ENCODE measurements at regions not wholly inside any gene's neighbourhood (a gene's known extent, or its start where the extent isn't known, plus 50 kb on each side); places are given as distances from the start of the nearest gene placed in this dataset.

DNA sequence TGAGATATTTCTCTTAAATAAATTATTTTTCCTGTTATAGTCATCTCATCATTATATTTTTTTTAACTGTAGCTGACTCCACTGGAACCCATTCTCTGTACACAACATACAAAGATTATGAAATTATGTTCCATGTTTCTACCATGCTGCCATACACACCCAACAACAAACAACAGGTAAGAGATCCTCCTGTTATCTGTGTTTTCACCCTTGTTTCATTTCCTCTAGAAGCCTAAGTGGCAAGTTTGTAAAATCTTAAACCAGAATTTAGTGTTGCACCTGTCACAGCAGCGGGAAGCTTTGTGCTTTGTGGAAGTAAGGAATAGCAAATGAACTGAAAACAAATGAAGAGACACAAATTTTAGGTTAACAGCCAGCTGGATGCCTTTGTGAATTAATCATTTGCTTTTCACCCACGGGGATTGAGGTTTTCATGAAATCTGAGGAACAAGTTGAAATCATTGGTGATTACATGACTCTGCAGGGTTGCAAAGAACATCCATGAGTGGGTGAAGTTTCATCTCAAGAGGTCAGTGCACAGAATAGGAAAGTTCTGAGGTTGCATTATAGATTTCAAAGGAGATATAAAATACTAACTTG is 273.9 kb upstream of the RGS6 start:
- TSS peak; percentile 45 for BruUV-seq (replicated peaks)
- Histone ChIP-seq H3K36me3 (ENCODE audit: control insufficient read depth in 2 of 2, extremely low read depth in 1 of 2, insufficient read depth in 2 of 2, low read length in 2 of 2) (no peaks in the 10 kb centered on the region), H3K4me1 (ENCODE audit: control insufficient read depth, extremely low read depth, insufficient read depth, low read length) (peaks cover 24% of the 10 kb centered on the region), H3K4me3 (replicated peaks in 1 of 3; ENCODE audit: insufficient read depth in 1 of 3, low read depth in 1 of 3, low read length in 3 of 3) (no peak overlapping the region), H4K20me1 (replicated peaks; ENCODE audit: control insufficient read depth, extremely low read depth, insufficient read depth, low read length) (no peaks in the 10 kb centered on the region), H3K79me2 (ENCODE audit: control insufficient read depth, insufficient read depth, low read length) (no peaks in the 10 kb centered on the region), H3K9me1 (replicated peaks; ENCODE audit: control insufficient read depth, extremely low read depth, insufficient read depth, low read length) (no peaks in the 10 kb centered on the region), H3K27ac (ENCODE audit: insufficient read depth, low read depth, low read length) (peak overlapping the region; percentile 79), H3K27me3 (ENCODE audit: control insufficient read depth in 2 of 2, insufficient read depth in 2 of 2, low read length in 2 of 2) (no peaks in the 10 kb centered on the region), H2AFZ (ENCODE audit: low read depth, low read length) (no peak overlapping the region), H3K9ac (replicated peaks; ENCODE audit: extremely low read depth, insufficient read depth, low read length) (peak overlapping the region; percentile 40), H3K9me3 (replicated peaks; ENCODE audit: control insufficient read depth, insufficient read depth, low read length) (no peaks in the 10 kb centered on the region), H3K4me2 (ENCODE audit: insufficient read depth, low read length) (peak overlapping the region; percentile 86)
- FAIRE-seq (peak; percentile 24), DNase-seq (ENCODE audit: low read depth, low spot score) (peak; percentile 39)
- dilution Hi-C loops (cut with MboI; ENCODE audit: extremely low pct_ligation_motif_present, low sequenced_read_pairs) (no loop called here), intact Hi-C loops (cut with micrococcal nuclease) (loop anchor here (2.0 to 5.0 kb wide), 2 partner anchors 116 to 338 kb away; partner anchors contain the start of gene SIPA1L1)
- POLR2A ChIA-PET: interaction anchor here (1.0 kb wide), 1 partner anchor 336 kb away, joined by 3 read pairs; no protein-coding TSS in a partner anchor
- CTCF ChIA-PET: interaction anchor here (1.0 to 1.9 kb wide), 6 partner anchors 10 to 197 kb away, joined by 3 to 7 read pairs (median 4); no protein-coding TSS in a partner anchor
- TF ChIP-seq JUN (IDR thresholded peaks at IDR 0.05; ENCODE audit: borderline replicate concordance, insufficient read depth, insufficient read length, low read depth) (no peak), POLR2A (IDR thresholded peaks at IDR 0.05; ENCODE audit: low read depth, low read length) (no peak), MYC (IDR thresholded peaks at IDR 0.05; ENCODE audit: low read depth, low read length) (no peak), FOS (IDR thresholded peaks at IDR 0.05; ENCODE audit: borderline replicate concordance, insufficient read depth, low read length) (no peak), EZH2 (IDR thresholded peaks at IDR 0.05; ENCODE audit: borderline replicate concordance, low read depth, low read length, severe bottlenecking) (no peak)
- TF ChIP-seq, protein P1, sequence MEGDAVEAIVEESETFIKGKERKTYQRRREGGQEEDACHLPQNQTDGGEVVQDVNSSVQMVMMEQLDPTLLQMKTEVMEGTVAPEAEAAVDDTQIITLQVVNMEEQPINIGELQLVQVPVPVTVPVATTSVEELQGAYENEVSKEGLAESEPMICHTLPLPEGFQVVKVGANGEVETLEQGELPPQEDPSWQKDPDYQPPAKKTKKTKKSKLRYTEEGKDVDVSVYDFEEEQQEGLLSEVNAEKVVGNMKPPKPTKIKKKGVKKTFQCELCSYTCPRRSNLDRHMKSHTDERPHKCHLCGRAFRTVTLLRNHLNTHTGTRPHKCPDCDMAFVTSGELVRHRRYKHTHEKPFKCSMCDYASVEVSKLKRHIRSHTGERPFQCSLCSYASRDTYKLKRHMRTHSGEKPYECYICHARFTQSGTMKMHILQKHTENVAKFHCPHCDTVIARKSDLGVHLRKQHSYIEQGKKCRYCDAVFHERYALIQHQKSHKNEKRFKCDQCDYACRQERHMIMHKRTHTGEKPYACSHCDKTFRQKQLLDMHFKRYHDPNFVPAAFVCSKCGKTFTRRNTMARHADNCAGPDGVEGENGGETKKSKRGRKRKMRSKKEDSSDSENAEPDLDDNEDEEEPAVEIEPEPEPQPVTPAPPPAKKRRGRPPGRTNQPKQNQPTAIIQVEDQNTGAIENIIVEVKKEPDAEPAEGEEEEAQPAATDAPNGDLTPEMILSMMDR (IDR thresholded peaks at IDR 0.05; ENCODE audit: extremely low read depth in 1 of 2, insufficient read depth in 1 of 2, low read depth in 1 of 2, low read length in 2 of 2): no peak
